Fibroblast of lung (primary cell): ENCODE measurements at regions not wholly inside any gene's neighbourhood (a gene's known extent, or its start where the extent isn't known, plus 50 kb on each side); places are given as distances from the start of the nearest gene placed in this dataset.

Experiments
- CTCF ChIP-seq, 2 donors: IDR thresholded peaks in 1 of 2; conservative IDR thresholded peaks in 1 of 2; 1 replicate in 1 of 2; 2 replicates in 1 of 2; pipeline ENCODE4 v1.5.1; 2011 to 2012; ENCODE audit warnings: low read length in 2 of 2, control low read depth in 1 of 2, inconsistent platforms in 1 of 2, low read depth in 1 of 2, mild to moderate bottlenecking in 1 of 2
- EZH2 ChIP-seq: IDR thresholded peaks from 2 replicates; pipeline ENCODE4 v1.5.1; 2012; ENCODE audit warnings: low read length, control low read depth, mild to moderate bottlenecking; ENCODE audit errors: missing control alignments

GRCh38 chr10:14407567-14407966 lies 76.8 kb upstream of the FRMD4A start:
- TF ChIP-seq CTCF (conservative IDR thresholded peaks at IDR 0.05 in 1 of 2, IDR thresholded peaks at IDR 0.05 in 1 of 2; ENCODE audit: low read depth in 1 of 2, low read length in 2 of 2) (no peak), EZH2 (no peak)
